SK-N-SH treated with all-trans-retinoic acid at 6 μM for 48 hours (cell line): ENCODE measurements at regions not wholly inside any gene's neighbourhood (a gene's known extent, or its start where the extent isn't known, plus 50 kb on each side); places are given as distances from the start of the nearest gene placed in this dataset.

Source experiments
- ATAC-seq: fragments of 200-7000 bp; cut with Tn5 transposase; 3 replicates; pipeline ENCODE4 v1.9.1; 2020; ENCODE audit warnings: mild to moderate bottlenecking, moderate library complexity
- ARNTL ChIP-seq: fragments of 450-650 bp; formaldehyde crosslinking; IDR thresholded peaks from 2 replicates; pipeline ENCODE4 v1.5.0; 2020; ENCODE audit warnings: low read depth, mild to moderate bottlenecking, moderate library complexity, borderline replicate concordance
- BACH2 ChIP-seq: fragments of 250-450 bp; sonication (Bioruptor Pico); IDR thresholded peaks from 2 replicates; pipeline ENCODE4 v1.9.0; 2021; ENCODE audit warnings: mild to moderate bottlenecking, borderline replicate concordance
- CREB5 ChIP-seq: fragments of 250-450 bp; sonication (Bioruptor Pico); IDR thresholded peaks from 2 replicates; pipeline ENCODE4 v1.5.1; 2020; ENCODE audit warnings: low read depth, mild to moderate bottlenecking, moderate library complexity
- CSDC2 ChIP-seq: fragments of 250-450 bp; sonication (Bioruptor Pico); IDR thresholded peaks from 2 replicates; pipeline ENCODE4 v1.5.0; 2020; ENCODE audit warnings: mild to moderate bottlenecking, moderate library complexity
- CSRNP3 ChIP-seq: fragments of 250-450 bp; sonication (Bioruptor Pico); IDR thresholded peaks from 2 replicates; pipeline ENCODE4 v1.5.1; 2021; ENCODE audit warnings: mild to moderate bottlenecking, moderate library complexity
- ESRRG ChIP-seq: fragments of 250-450 bp; sonication (Bioruptor Pico); IDR thresholded peaks from 2 replicates; pipeline ENCODE4 v1.6.1; 2021; ENCODE audit warnings: mild to moderate bottlenecking
- GLIS3 ChIP-seq: fragments of 250-450 bp; sonication (Bioruptor Pico); IDR thresholded peaks from 2 replicates; pipeline ENCODE4 v1.5.0; 2020; ENCODE audit warnings: mild to moderate bottlenecking, moderate library complexity
- ISL1 ChIP-seq: fragments of 250-450 bp; sonication (Bioruptor Pico); IDR thresholded peaks from 2 replicates; pipeline ENCODE4 v2.1.2; 2022; ENCODE audit warnings: mild to moderate bottlenecking, moderate library complexity
- OSR1 ChIP-seq: fragments of 250-450 bp; sonication (Bioruptor Pico); IDR thresholded peaks from 2 replicates; pipeline ENCODE4 v1.8.0; 2022; ENCODE audit warnings: moderate library complexity, mild to moderate bottlenecking, inconsistent platforms
- PATZ1 ChIP-seq: fragments of 250-450 bp; sonication (Bioruptor Pico); IDR thresholded peaks from 2 replicates; pipeline ENCODE4 v1.8.0; 2020; ENCODE audit warnings: mild to moderate bottlenecking, moderate library complexity, borderline replicate concordance
- POU6F1 ChIP-seq: fragments of 250-450 bp; sonication (Bioruptor Pico); IDR thresholded peaks from 2 replicates; pipeline ENCODE4 v1.8.0; 2021; ENCODE audit warnings: low read depth, mild to moderate bottlenecking, moderate library complexity, borderline replicate concordance
- PPARA ChIP-seq: fragments of 250-450 bp; sonication (Bioruptor Pico); IDR thresholded peaks from 2 replicates; pipeline ENCODE4 v1.5.0; 2020; ENCODE audit warnings: mild to moderate bottlenecking, borderline replicate concordance
- RARB ChIP-seq: fragments of 250-450 bp; sonication (Bioruptor Pico); IDR thresholded peaks from 2 replicates; pipeline ENCODE4 v1.8.0; 2021; ENCODE audit warnings: mild to moderate bottlenecking, moderate library complexity
- SNAI2 ChIP-seq: fragments of 250-450 bp; sonication (Bioruptor Pico); IDR thresholded peaks from 2 replicates; pipeline ENCODE4 v1.5.0; 2020; ENCODE audit warnings: mild to moderate bottlenecking, moderate library complexity
- TCF4 ChIP-seq: fragments of 250-450 bp; sonication (Bioruptor Pico); IDR thresholded peaks from 2 replicates; pipeline ENCODE4 v1.8.0; 2021; ENCODE audit warnings: mild to moderate bottlenecking, moderate library complexity, borderline replicate concordance
- TOX ChIP-seq: fragments of 250-450 bp; sonication (Bioruptor Pico); IDR thresholded peaks from 2 replicates; pipeline ENCODE4 v1.8.0; 2021; ENCODE audit warnings: mild to moderate bottlenecking, moderate library complexity, borderline replicate concordance
- TSHZ2 ChIP-seq: fragments of 250-450 bp; sonication (Bioruptor Pico); IDR thresholded peaks from 2 replicates; pipeline ENCODE4 v1.5.0; 2020; ENCODE audit warnings: mild to moderate bottlenecking, moderate library complexity
- ZC3H10 ChIP-seq: fragments of 250-450 bp; sonication (Bioruptor Pico); IDR thresholded peaks from 2 replicates; pipeline ENCODE4 v1.5.1; 2021; ENCODE audit warnings: mild to moderate bottlenecking, moderate library complexity
- ZFP3 ChIP-seq: fragments of 250-450 bp; sonication (Bioruptor Pico); IDR thresholded peaks from 2 replicates; pipeline ENCODE4 v1.5.0; 2020; ENCODE audit warnings: mild to moderate bottlenecking, moderate library complexity
- ZFP30 ChIP-seq: fragments of 450-650 bp; formaldehyde crosslinking; IDR thresholded peaks from 2 replicates; pipeline ENCODE4 v1.5.0; 2022; ENCODE audit warnings: mild to moderate bottlenecking, moderate library complexity
- ZNF565 ChIP-seq: fragments of 450-650 bp; formaldehyde crosslinking; conservative IDR thresholded peaks from 2 replicates; pipeline ENCODE4 v1.5.0; 2020; ENCODE audit warnings: low read depth, mild to moderate bottlenecking, moderate library complexity
- ZNF70 ChIP-seq: fragments of 450-650 bp; formaldehyde crosslinking; IDR thresholded peaks from 2 replicates; pipeline ENCODE4 v1.5.0; 2020; ENCODE audit warnings: mild to moderate bottlenecking, moderate library complexity
- ZNF8 ChIP-seq: fragments of 450-650 bp; formaldehyde crosslinking; IDR thresholded peaks from 2 replicates; pipeline ENCODE4 v1.5.0; 2020; ENCODE audit warnings: mild to moderate bottlenecking, moderate library complexity

GRCh38 chr16:85380905-85381737 is 232.0 kb upstream of the GSE1 start:
- ATAC-seq, result no peak
- TF ChIP-seq ZC3H10 (CRISPR knock-in tag), result no peak
- TF ChIP-seq TSHZ2 (CRISPR knock-in tag), result no peak
- TF ChIP-seq ISL1, result no peak

GRCh38 chr16:85381738-85382592 is 231.2 kb upstream of the GSE1 start:
- ATAC-seq, result peak; percentile 77
- TF ChIP-seq CSDC2 (CRISPR knock-in tag) (no peak), ZNF70 (CRISPR knock-in tag) (no peak), TOX (CRISPR knock-in tag) (no peak), TSHZ2 (CRISPR knock-in tag) (peak; percentile 93; the same call in 1 of the 2 replicates), GLIS3 (0 out of 2 replicates have a peak, but pooled peaks have one; percentile 31), POU6F1 (CRISPR knock-in tag) (no peak), ISL1 (no peak), RARB (no peak), ZFP30 (CRISPR knock-in tag) (no peak), ARNTL (no peak), ZNF8 (CRISPR knock-in tag) (no peak), ESRRG (CRISPR knock-in tag) (no peak), OSR1 (CRISPR knock-in tag) (no peak), SNAI2 (CRISPR knock-in tag) (no peak), PPARA (CRISPR knock-in tag) (no peak), CSRNP3 (CRISPR knock-in tag) (no peak), ZNF565 (CRISPR knock-in tag) (no peak), ZFP3 (CRISPR knock-in tag) (0 out of 2 replicates have a peak, but pooled peaks have one; percentile 14), TCF4 (CRISPR knock-in tag) (peak; percentile 79), ZC3H10 (CRISPR knock-in tag) (no peak), BACH2 (CRISPR knock-in tag) (no peak), PATZ1 (CRISPR knock-in tag) (no peak), CREB5 (no peak)
- TF ChIP-seq, all 23 proteins: peak for 4
